Activated CD4-positive, CD25-positive, alpha-beta regulatory T cell treated with anti-CD3 and anti-CD28 coated beads, Interleukin-2, amount 50 U/mL, for 72 hours (primary cell): ENCODE measurements at regions not wholly inside any gene's neighbourhood (a gene's known extent, or its start where the extent isn't known, plus 50 kb on each side); places are given as distances from the start of the nearest gene placed in this dataset.
"Not testable (repeated sequence)": the region's sequence is repeated elsewhere in the genome, so short reads cannot be mapped to it uniquely, and the experiment has no call there.

Experiments used
- DNase-seq: peaks from one replicate; pipeline ENCODE4 v3.0.0; 2021

DNA sequence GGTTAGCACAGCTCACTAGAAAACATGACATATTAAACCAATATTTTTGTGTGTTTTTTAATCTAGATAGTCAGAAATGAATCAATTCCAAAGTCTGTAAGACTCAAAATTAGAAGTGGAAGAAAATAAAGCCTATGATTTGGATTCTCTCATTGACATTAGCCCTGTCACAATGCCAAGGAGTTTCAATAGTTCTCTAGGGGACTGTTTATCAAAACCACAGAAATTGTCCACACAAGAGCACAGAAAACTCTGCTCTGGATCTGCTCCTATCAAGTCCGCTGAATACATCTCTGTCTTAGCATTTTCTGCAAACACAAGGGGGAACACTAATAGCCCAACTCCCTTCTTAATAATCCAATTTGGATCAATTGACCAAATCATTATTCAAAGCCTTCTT lies 152.0 kb downstream of the HS3ST3B1 start:
- no peak for DNase-seq

DNA sequence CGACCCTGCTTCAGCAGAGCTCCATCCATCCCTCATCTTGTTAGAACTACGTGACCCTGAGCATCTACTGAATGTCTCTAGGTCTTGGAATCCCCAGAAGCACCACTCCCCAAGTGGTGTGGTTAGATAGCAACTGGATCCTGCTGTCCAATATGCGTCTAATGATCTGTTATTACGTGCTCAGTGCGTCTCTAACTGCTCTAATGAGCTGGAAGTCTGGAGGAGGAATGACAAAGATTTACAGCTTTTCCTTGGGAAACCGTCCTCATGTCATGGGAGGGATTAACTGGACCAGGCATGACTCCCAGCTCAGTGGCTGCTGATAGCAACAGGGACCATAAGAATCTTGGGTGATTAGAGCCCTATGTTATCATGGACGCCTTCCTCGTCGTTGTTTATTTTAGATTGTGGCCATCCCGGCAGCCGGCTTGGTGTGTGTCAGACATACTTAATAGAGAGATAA lies 150.9 kb downstream of the HS3ST3B1 start:
- no peak for DNase-seq

DNA sequence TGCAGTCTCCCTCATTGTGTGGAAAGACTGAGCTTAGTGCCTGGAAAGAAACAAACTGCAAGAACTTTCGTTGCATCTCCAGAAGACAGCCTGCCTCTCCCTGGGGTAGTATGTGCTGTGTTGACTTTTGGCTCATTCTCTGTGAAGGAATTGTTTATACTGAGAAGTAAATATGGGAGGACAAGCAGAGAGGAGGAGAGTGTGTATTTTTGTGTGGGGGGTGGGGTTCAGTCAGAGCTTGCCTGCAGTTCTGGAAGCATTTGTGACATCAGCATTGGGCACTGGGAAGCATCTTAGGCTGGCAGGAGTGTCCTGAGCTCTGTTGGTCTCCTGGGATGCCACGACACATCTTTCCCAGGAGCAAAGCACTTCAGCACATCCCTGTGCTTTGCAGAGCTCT lies 147.9 kb downstream of the HS3ST3B1 start:
- DNase-seq, result no peak

DNA sequence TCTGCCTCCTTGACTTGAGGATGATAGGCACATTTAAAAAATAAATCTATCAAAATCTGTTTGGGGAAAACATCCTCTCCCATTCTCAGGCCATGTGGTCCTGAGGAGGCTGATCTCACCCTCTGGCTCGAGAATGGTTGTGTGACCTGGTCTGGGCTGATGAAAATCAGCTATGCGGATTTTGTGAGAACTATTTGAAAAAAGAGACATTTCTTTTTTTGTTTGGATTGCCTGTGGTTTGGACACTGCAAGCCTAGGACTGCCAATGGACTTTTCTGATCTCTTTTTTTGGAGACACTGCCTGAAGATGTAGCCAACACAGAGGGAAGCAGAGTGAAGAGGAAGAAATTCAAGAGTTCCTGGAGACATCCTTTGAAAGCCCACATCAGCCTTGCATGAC lies 145.9 kb downstream of the HS3ST3B1 start:
- no peak for DNase-seq

- DNase-seq, result no peak
Measured at GRCh38 chr17:14444915-14445314, 144.0 kb downstream of the HS3ST3B1 start.

DNA sequence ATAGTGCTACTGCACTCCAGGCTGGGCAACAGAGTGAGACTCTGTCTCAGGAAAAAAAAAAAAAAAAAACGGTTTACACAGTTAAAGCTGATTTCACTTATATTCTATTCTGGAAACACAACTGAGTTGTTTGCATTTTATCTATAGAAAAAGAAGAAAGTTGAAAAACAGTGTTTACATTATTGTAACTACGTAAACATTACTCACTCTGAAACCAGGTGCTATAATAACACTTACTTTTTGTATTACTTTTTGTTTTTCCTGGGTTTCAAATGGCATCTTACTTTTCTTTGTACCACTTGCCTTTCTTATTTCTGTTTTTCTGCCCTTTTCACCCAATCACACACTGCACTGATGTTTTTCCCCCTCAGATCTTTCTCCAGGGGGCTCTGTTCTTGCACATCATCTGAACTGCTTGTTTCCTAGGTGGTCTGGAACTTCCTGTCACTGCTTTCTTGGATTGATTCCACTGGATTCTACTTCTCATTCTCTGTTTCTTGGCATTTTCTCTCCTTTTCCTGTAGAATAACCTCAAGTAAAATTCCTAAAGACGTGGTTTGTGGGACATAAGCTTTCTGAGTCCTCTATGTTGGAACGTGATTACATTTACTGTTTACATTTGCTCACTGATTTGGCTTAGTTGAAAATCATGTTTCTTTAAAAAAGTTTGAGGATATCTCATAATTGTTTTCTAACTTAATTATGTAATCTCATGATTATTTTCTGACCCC lies 142.1 kb downstream of the HS3ST3B1 start:
- DNase-seq, result no peak

DNA sequence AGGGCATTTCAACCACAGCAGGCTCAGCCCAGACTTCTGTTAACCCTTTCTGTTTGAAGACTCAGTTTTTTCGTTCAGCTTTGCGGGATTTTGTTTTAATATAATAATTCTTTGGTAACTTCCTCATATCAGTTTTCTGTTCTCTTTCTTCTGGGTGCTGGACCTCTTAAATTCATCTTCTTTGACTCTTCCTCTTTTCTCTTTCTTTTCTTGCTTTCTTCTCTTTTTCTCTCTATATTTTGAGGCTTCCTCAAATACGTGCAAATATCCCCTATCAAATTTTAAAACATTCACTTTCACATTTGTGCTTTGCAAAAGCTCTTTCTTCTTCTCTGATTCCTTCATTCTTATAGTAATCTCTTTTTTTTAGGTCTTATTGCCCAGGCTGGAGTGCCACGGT lies 136.3 kb downstream of the HS3ST3B1 start:
- no peak for DNase-seq

- no peak for DNase-seq
Measured at GRCh38 chr17:14436266-14436665, 135.4 kb downstream of the HS3ST3B1 start.

GRCh38 chr17:14434506-14434905 lies 133.6 kb downstream of the HS3ST3B1 start:
- no peak for DNase-seq

GRCh38 chr17:14432079-14432478 lies 131.2 kb downstream of the HS3ST3B1 start:
- no peak for DNase-seq

DNA sequence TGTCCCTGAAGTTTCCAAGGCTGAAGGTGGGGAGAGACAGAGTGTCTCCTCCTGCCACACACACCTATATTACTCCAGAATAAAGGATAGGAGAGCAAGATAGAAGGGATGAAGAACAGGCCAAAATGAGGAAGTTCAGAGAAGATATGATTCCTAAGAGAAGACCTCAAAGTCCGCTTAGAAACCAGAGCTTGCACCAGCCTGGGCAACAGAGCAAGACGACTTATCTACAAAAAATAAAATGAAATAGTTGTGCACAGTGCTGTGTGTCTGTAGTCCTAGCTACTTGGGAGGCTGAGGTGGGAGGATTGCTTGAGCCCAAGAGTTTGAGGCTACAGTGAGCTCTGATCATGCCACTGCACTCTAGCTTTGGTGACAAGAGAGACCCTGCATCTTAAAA lies 128.2 kb downstream of the HS3ST3B1 start:
- DNase-seq, result no peak

- DNase-seq, result no peak
Measured at GRCh38 chr17:14428648-14429029, 127.8 kb downstream of the HS3ST3B1 start.

- DNase-seq, result peak; percentile 41
Measured at GRCh38 chr17:14427900-14428647, 127.2 kb downstream of the HS3ST3B1 start.

- DNase-seq, result not testable (repeated sequence)
Measured at GRCh38 chr17:14423156-14423555, 122.3 kb downstream of the HS3ST3B1 start.

DNA sequence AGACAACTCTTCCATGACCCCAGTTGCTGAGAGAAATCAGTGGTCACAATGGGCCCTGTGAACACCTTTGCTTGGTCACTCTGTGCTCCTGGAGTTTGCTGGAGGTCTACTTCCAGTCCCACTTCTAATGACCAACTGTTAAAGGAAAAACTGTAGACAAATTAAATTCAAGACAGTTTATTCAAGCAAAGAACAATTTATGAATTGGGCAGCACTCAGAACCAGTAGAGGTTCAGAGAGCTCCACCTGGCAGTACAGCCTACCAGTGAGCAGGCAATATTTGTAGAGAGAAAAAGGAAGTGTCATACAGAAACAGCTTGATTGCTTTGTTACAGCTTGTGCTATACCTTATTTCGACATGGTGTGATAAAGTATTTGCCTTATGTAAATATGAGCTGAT lies 116.5 kb downstream of the HS3ST3B1 start:
- no peak for DNase-seq

GRCh38 chr17:14409292-14409691 lies 108.4 kb downstream of the HS3ST3B1 start:
- DNase-seq, result no peak

DNA sequence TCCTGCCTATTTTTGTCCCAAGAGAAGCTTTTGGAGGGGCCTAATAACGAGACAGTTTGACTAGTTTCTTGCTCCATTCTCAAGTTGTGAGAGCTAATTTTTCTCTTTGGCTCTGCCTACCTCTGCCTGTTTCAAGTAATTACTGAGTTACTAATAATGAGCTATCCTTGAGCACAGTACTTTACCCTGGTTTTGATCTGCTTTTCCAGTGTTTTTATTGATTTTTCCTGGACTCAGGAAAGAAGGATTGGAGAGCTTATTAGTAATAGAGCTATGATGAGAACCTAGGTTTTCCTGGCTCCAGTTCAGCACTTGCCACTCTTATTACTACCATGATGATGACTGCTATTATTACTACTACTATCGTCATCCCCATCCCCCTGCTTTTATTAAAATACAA lies 106.7 kb downstream of the HS3ST3B1 start:
- no peak for DNase-seq

DNA sequence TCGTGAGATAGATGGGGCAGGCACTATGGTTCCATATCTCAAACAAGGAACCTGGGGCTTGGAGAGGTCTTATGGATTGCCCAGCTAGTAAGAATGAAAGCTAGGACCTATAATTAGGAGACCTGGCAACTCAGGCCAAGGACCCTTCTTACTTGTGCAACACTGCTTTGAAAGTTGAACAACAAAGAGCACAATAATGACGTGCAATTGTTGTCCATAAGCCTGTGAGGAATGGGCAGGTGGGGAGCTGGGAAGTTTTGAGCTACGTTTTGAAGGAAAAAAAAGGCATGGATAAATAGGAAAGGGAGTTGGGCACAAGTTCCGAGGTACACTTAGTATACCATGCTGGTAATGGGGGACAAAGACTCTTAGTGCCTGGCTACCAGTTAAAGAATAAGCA lies 104.3 kb downstream of the HS3ST3B1 start:
- DNase-seq, result no peak
